Erythroblast (primary cell): ENCODE measurements at regions not wholly inside any gene's neighbourhood (a gene's known extent, or its start where the extent isn't known, plus 50 kb on each side); places are given as distances from the start of the nearest gene placed in this dataset.

Experiments
- GATA1 ChIP-seq: IDR thresholded peaks from 2 replicates; pipeline ENCODE4 v1.6.1; 2011; ENCODE audit warnings: low read depth, mild to moderate bottlenecking, control low read depth, low read length, moderate library complexity
- POLR2A ChIP-seq: IDR thresholded peaks from 2 replicates; pipeline ENCODE4 v1.6.1; 2011; ENCODE audit warnings: mild to moderate bottlenecking, low read length

DNA sequence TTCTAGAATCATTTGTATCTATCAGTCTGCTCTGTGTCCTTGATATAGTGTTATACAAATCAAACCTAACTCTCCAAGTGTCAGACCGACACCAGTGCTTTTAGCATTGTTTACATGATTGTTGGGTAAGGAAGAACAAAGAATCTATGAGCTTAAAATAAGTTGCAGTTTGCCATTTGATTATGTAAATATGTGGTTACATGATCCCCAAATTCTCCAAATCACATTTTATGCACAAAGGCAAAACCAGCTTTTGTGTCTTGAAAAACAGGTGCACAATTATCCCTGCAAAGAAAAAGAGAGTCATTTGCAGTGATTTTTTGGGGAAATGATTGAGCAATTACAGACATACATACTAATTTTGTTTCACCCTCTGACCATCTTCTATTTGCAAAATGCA lies 652.6 kb upstream of the CHAC2 start:
- no peak for TF ChIP-seq POLR2A
- no peak for TF ChIP-seq GATA1
